ENCODE measurements at regions not wholly inside any gene's neighbourhood (a gene's known extent, or its start where the extent isn't known, plus 50 kb on each side); places are given as distances from the start of the nearest gene placed in this dataset.

- intact Hi-C loops (cut with DNase I; ENCODE audit: low total_unique reads): no loop called here
- H3K27me3 ChIP-seq: no peaks in the 10 kb centered on the region
- H3K4me1 ChIP-seq: peaks cover 0 to 9% of the 10 kb centered on the region in 2 donors
- H3K4me3 ChIP-seq: no peak overlapping the region
- no peaks in the 10 kb centered on the region for H3K9me3 ChIP-seq
- peak overlapping the region in 1 of 2 donors; percentile 52 for H3K27ac ChIP-seq
- DNase-seq: no peak
- H3K36me3 ChIP-seq: no peaks in the 10 kb centered on the region
- TF ChIP-seq CTCF (IDR thresholded peaks at IDR 0.05) (no peak), POLR2A (IDR thresholded peaks at IDR 0.05) (no peak)
Measured at GRCh38 chr1:115139381-115139780, 50.1 kb upstream of the TSPAN2 start.

All from uterus (tissue), 3 donors.